AG04449 (cell line): ENCODE measurements at regions not wholly inside any gene's neighbourhood (a gene's known extent, or its start where the extent isn't known, plus 50 kb on each side); places are given as distances from the start of the nearest gene placed in this dataset.

Source experiments
- CTCF ChIA-PET: fragments of 350-600 bp; formaldehyde crosslinking; extraction: SDS; loops from one replicate; lab custom pipeline; 2021; ENCODE audit warnings: antibody characterized with exemption; lab: Yijun Ruan, JAX
- POLR2A ChIA-PET: fragments of 400-600, 350-600 bp; formaldehyde crosslinking; extraction: SDS; loops from one replicate; lab custom pipeline; 2020; ENCODE audit warnings: antibody characterized with exemption, inconsistent platforms; lab: Yijun Ruan, JAX
- DNase-seq: peaks from one replicate; pipeline ENCODE4 v3.0.0-alpha.2; 2010; ENCODE audit warnings: low read depth, low spot score
- H3K4me3 ChIP-seq: 2 replicates; pipeline ENCODE4 v1.5.1; 2011; ENCODE audit warnings: low read depth, mild to moderate bottlenecking, control low read depth, low read length
- TF ChIP-seq, protein P1 (sequence below): IDR thresholded peaks from one replicate; pipeline ENCODE4 v1.5.1; 2011; ENCODE audit warnings: mild to moderate bottlenecking, moderate library complexity, low read length, control low read depth, inconsistent platforms; ENCODE audit not compliant: insufficient read depth; ENCODE audit errors: missing control alignments

GRCh38 chr2:48883661-48884060 is 128.1 kb upstream of the LHCGR start:
- TF ChIP-seq, protein P1, sequence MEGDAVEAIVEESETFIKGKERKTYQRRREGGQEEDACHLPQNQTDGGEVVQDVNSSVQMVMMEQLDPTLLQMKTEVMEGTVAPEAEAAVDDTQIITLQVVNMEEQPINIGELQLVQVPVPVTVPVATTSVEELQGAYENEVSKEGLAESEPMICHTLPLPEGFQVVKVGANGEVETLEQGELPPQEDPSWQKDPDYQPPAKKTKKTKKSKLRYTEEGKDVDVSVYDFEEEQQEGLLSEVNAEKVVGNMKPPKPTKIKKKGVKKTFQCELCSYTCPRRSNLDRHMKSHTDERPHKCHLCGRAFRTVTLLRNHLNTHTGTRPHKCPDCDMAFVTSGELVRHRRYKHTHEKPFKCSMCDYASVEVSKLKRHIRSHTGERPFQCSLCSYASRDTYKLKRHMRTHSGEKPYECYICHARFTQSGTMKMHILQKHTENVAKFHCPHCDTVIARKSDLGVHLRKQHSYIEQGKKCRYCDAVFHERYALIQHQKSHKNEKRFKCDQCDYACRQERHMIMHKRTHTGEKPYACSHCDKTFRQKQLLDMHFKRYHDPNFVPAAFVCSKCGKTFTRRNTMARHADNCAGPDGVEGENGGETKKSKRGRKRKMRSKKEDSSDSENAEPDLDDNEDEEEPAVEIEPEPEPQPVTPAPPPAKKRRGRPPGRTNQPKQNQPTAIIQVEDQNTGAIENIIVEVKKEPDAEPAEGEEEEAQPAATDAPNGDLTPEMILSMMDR: no peak
- ChIA-PET POLR2A (no interaction called here), CTCF (no interaction called here)

DNA sequence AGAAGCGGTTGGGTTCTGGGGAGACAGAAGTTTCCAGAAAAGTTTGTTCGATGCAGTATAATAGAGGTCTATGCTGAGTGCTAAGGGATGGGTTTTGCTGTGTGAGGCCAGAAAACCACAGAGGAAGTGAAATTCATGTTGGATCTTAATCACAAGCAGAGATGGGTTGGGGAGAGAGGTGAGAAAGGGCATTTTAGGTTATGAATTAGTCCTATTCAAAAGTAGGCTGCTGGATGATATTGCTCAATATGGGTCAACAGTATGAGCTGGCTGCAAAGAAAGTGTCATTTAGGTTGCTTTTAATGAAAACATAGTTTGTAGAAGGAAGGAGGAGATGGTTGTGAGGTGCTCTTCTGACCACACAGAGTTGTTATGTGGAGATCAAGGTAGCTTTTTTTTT is 118.8 kb upstream of the LHCGR start:
- H3K4me3 ChIP-seq: no peak overlapping the region
- ChIA-PET CTCF (no interaction called here), POLR2A (no interaction called here)
- TF ChIP-seq, protein P1: no peak
- DNase-seq: no peak

More at GRCh38 chr2:48883661-48884060, 128.1 kb upstream of the LHCGR start:
- DNase-seq: no peak
- H3K4me3 ChIP-seq: no peak overlapping the region

DNA sequence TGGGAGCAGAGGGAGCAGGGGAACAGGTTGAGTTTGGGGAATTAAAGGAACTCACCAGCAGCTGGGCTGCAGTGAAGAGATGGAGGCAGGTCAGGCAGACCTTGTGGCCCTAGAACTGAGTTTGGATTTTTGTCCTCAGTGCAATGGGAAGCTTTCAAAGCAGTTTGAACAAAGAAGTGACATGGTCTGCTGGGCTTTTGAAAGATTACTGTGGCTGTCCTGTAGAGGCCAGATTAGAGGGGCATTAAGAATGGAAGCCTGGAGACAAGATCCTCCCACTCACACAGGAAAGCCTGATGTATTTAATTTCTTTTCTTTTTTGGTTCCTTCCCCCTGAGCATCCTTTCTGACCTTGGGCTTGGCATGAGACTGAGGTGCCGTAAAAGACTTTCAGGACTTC is 118.1 kb upstream of the LHCGR start:
- no peak for DNase-seq
- no peak overlapping the region for H3K4me3 ChIP-seq
- TF ChIP-seq, protein P1: no peak
- ChIA-PET CTCF (no interaction called here), POLR2A (no interaction called here)

GRCh38 chr2:48870942-48871341 is 115.4 kb upstream of the LHCGR start:
- TF ChIP-seq, protein P1: no peak
- ChIA-PET CTCF (no interaction called here), POLR2A (no interaction called here)

GRCh38 chr2:48870503-48870902 is 115.0 kb upstream of the LHCGR start:
- H3K4me3 ChIP-seq: no peak overlapping the region
- TF ChIP-seq, protein P1: no peak
- no peak for DNase-seq
- ChIA-PET CTCF (no interaction called here), POLR2A (no interaction called here)

More at GRCh38 chr2:48870942-48871341, 115.4 kb upstream of the LHCGR start:
- no peak for DNase-seq
- no peak overlapping the region for H3K4me3 ChIP-seq

DNA sequence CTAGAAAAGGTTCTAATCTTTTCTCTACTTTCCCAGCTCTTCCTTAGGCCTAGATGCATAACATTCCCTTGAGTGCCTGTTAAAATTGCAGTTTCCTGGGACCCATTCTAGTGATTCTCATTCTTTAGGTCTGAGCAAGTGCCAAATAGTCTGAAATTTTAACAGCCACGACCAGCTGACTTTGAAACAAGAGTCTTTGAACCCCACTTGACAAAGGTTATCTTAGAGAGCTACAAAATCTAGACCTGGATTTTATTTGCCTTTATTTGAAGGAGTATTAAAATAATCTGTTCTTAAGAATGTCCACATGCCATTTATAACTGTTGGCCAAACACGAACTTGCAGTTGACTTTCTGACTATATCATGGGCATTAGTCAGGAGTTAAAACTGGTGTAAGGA is 110.2 kb upstream of the LHCGR start:
- H3K4me3 ChIP-seq: no peak overlapping the region
- ChIA-PET POLR2A (no interaction called here), CTCF (no interaction called here)
- no peak for DNase-seq
- TF ChIP-seq, protein P1: no peak
